WERI-Rb-1 (cell line): ENCODE measurements at regions not wholly inside any gene's neighbourhood (a gene's known extent, or its start where the extent isn't known, plus 50 kb on each side); places are given as distances from the start of the nearest gene placed in this dataset.

Source experiments
- DNase-seq: peaks from one replicate; pipeline ENCODE4 v3.0.0-alpha.2; 2020
- H3K27ac ChIP-seq: fragments of 250-450 bp; sonication (Bioruptor Pico); 2 replicates; pipeline ENCODE4 v1.5.1; 2020; ENCODE audit warnings: mild to moderate bottlenecking, moderate library complexity
- H3K27me3 ChIP-seq: fragments of 250-450 bp; sonication (Bioruptor Pico); 2 replicates; pipeline ENCODE4 v1.5.1; 2021; ENCODE audit warnings: mild to moderate bottlenecking, low read depth, moderate library complexity; ENCODE audit not compliant: insufficient read depth, severe bottlenecking
- H3K36me3 ChIP-seq: fragments of 250-450 bp; sonication (Bioruptor Pico); 2 replicates; pipeline ENCODE4 v1.5.1; 2020; ENCODE audit warnings: mild to moderate bottlenecking, moderate library complexity
- H3K4me3 ChIP-seq: 2 replicates; pipeline ENCODE4 v1.5.1; 2011; ENCODE audit warnings: low read depth, mild to moderate bottlenecking, control low read depth, low read length
- H3K9me3 ChIP-seq: fragments of 250-450 bp; sonication (Bioruptor Pico); 2 replicates; pipeline ENCODE4 v1.5.1; 2021; ENCODE audit warnings: mild to moderate bottlenecking, moderate library complexity; ENCODE audit not compliant: severe bottlenecking
- TF ChIP-seq, protein P1 (sequence below): IDR thresholded peaks from 2 replicates; pipeline ENCODE4 v1.5.1; 2011; ENCODE audit warnings: low read depth, mild to moderate bottlenecking, control low read depth, inconsistent platforms, low read length

GRCh38 chr1:2939041-2939552, 82.2 kb upstream of the ACTRT2 start:
- no peaks in the 10 kb centered on the region for H3K36me3 ChIP-seq
- H3K27me3 ChIP-seq, result peaks cover 3% of the 10 kb centered on the region
- H3K9me3 ChIP-seq, result peaks cover 4% of the 10 kb centered on the region
- no peak overlapping the region for H3K4me3 ChIP-seq
- TF ChIP-seq, protein P1, sequence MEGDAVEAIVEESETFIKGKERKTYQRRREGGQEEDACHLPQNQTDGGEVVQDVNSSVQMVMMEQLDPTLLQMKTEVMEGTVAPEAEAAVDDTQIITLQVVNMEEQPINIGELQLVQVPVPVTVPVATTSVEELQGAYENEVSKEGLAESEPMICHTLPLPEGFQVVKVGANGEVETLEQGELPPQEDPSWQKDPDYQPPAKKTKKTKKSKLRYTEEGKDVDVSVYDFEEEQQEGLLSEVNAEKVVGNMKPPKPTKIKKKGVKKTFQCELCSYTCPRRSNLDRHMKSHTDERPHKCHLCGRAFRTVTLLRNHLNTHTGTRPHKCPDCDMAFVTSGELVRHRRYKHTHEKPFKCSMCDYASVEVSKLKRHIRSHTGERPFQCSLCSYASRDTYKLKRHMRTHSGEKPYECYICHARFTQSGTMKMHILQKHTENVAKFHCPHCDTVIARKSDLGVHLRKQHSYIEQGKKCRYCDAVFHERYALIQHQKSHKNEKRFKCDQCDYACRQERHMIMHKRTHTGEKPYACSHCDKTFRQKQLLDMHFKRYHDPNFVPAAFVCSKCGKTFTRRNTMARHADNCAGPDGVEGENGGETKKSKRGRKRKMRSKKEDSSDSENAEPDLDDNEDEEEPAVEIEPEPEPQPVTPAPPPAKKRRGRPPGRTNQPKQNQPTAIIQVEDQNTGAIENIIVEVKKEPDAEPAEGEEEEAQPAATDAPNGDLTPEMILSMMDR, result no peak
- DNase-seq, result no peak
- H3K27ac ChIP-seq, result no peak overlapping the region

GRCh38 chr1:2940178-2940577, 81.1 kb upstream of the ACTRT2 start:
- Histone ChIP-seq H3K27me3 (peaks cover 3% of the 10 kb centered on the region), H3K36me3 (no peaks in the 10 kb centered on the region), H3K4me3 (no peak overlapping the region), H3K27ac (no peak overlapping the region), H3K9me3 (peaks cover 4% of the 10 kb centered on the region)
- TF ChIP-seq, protein P1, result no peak
- DNase-seq, result no peak

- Histone ChIP-seq H3K27me3 (peaks cover 3% of the 10 kb centered on the region), H3K36me3 (no peaks in the 10 kb centered on the region), H3K9me3 (peaks cover 4% of the 10 kb centered on the region), H3K27ac (no peak overlapping the region), H3K4me3 (no peak overlapping the region)
- DNase-seq, result no peak
- TF ChIP-seq, protein P1, result no peak
Measured at GRCh38 chr1:2941040-2941439, 80.2 kb upstream of the ACTRT2 start.

GRCh38 chr1:2941907-2942306, 79.4 kb upstream of the ACTRT2 start:
- Histone ChIP-seq H3K36me3 (no peaks in the 10 kb centered on the region), H3K4me3 (no peak overlapping the region), H3K27me3 (peaks cover 3% of the 10 kb centered on the region), H3K9me3 (peaks cover 4% of the 10 kb centered on the region), H3K27ac (no peak overlapping the region)
- DNase-seq, result no peak
- TF ChIP-seq, protein P1, result no peak

DNA sequence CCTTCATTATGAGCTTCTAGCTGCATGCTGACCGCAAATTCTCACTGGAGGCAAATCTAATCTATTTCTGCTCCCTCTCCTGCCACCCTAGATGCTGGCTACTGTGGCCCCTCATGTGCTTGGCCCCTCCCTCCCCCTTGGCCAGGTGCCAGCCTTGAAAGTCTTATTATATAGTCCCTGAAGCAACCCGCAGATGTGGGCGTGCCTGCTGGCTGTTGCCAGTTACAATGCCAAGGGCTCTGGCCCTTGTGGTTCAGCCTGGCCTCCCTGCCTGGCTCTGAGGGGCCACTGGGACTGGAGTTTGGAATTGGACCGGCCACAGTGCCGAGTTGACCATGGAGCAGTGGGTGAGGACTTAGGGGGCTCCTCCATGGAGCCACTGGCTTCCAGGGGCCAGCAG, 78.9 kb upstream of the ACTRT2 start:
- Histone ChIP-seq H3K9me3 (peaks cover 4% of the 10 kb centered on the region), H3K36me3 (no peaks in the 10 kb centered on the region), H3K4me3 (no peak overlapping the region), H3K27ac (no peak overlapping the region), H3K27me3 (peaks cover 3% of the 10 kb centered on the region)
- TF ChIP-seq, protein P1, result no peak
- no peak for DNase-seq

DNA sequence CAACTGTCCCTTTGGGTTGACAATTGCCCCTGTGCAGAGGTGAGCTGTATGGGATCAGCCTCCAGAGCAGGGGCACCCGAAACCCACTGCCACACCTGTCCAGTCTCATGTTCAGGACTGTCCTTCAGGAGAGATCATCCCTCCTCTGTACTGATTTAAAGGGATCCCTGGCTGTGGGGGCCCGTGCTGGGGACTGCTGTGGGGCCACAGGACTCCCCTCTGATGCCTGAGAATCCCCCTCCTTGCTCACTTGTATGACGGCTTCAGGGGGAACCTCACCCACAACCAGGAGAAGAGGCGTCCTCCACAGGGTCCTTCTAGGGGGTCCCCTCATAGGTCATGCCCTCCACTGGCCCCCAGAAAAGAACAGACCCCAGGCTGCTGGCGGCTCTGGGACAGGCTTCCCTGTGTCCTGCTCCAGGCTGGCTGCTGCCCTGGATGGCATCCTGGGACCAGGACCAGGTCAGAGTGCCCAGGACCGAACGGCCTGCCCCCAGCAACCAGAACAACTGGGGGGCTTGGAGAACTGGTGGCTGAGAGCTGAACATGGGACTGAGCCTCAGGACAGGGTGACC, 77.5 kb upstream of the ACTRT2 start:
- peaks cover 3% of the 10 kb centered on the region for H3K27me3 ChIP-seq
- H3K36me3 ChIP-seq, result no peaks in the 10 kb centered on the region
- TF ChIP-seq, protein P1, result no peak
- no peak overlapping the region for H3K27ac ChIP-seq
- H3K9me3 ChIP-seq, result peaks cover 4% of the 10 kb centered on the region
- no peak for DNase-seq
- no peak overlapping the region for H3K4me3 ChIP-seq
